ENCODE measurements at regions not wholly inside any gene's neighbourhood (a gene's known extent, or its start where the extent isn't known, plus 50 kb on each side); places are given as distances from the start of the nearest gene placed in this dataset.

DNA sequence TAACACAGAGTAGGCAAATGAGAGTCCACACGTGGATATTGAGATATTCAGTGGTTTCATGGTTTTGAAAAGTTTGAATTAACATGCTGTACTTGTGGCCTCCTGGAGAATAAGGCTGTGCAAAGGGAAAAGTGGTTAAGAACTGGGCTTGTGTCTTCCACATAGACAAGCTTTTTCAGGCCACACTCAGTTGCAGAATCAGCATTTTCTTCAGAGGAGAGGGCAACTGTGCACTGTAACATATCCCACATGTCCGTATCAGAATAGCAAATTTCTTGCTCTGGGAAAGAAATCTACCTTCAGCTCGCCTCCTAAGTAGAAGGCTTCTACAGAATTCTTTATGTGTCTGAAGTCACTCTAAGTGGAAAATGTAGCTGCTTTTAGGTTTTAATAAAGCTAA, 84.9 kb downstream of the ZC3H11B start:
- TF ChIP-seq EZH2 (IDR thresholded peaks at IDR 0.05; ENCODE audit: borderline replicate concordance, low read depth, low read length, poor library complexity, severe bottlenecking): no peak
- TF ChIP-seq, protein P1, sequence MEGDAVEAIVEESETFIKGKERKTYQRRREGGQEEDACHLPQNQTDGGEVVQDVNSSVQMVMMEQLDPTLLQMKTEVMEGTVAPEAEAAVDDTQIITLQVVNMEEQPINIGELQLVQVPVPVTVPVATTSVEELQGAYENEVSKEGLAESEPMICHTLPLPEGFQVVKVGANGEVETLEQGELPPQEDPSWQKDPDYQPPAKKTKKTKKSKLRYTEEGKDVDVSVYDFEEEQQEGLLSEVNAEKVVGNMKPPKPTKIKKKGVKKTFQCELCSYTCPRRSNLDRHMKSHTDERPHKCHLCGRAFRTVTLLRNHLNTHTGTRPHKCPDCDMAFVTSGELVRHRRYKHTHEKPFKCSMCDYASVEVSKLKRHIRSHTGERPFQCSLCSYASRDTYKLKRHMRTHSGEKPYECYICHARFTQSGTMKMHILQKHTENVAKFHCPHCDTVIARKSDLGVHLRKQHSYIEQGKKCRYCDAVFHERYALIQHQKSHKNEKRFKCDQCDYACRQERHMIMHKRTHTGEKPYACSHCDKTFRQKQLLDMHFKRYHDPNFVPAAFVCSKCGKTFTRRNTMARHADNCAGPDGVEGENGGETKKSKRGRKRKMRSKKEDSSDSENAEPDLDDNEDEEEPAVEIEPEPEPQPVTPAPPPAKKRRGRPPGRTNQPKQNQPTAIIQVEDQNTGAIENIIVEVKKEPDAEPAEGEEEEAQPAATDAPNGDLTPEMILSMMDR (conservative IDR thresholded peaks at IDR 0.05; ENCODE audit: low read depth, low read length): no peak
